HFFc6 (cell line): ENCODE measurements at regions not wholly inside any gene's neighbourhood (a gene's known extent, or its start where the extent isn't known, plus 50 kb on each side); places are given as distances from the start of the nearest gene placed in this dataset.
"Not testable (repeated sequence)": the region's sequence is repeated elsewhere in the genome, so short reads cannot be mapped to it uniquely, and the experiment has no call there.

Source experiments
- DNase-seq: peaks from one replicate; pipeline ENCODE4 v3.0.0-alpha.2; 2018
- H3K27ac Mint-ChIP-seq: 2 replicates; pipeline ENCODE4 v1.8.0; 2020; ENCODE audit warnings: mild to moderate bottlenecking, mixed read lengths
- H3K27me3 Mint-ChIP-seq: 2 replicates; pipeline ENCODE4 v1.8.0; 2021; ENCODE audit warnings: mild to moderate bottlenecking, moderate library complexity, mixed read lengths; ENCODE audit not compliant: insufficient read depth
- H3K36me3 Mint-ChIP-seq: 2 replicates; pipeline ENCODE4 v1.8.0; 2021; ENCODE audit warnings: low read depth, mixed read lengths
- H3K4me1 Mint-ChIP-seq: 2 replicates; pipeline ENCODE4 v1.8.0; 2020; ENCODE audit warnings: low read depth, mixed read lengths
- H3K4me3 Mint-ChIP-seq: 2 replicates; pipeline ENCODE4 v1.8.0; 2020; ENCODE audit warnings: mild to moderate bottlenecking, moderate library complexity, mixed read lengths
- H3K9me3 Mint-ChIP-seq: 2 replicates; pipeline ENCODE4 v1.8.0; 2020; ENCODE audit warnings: mild to moderate bottlenecking, mixed read lengths
- TF ChIP-seq, protein P1 (sequence below): fragments of 200-600 bp; sonication (generic); IDR thresholded peaks from 2 replicates; pipeline ENCODE4 v1.5.0; 2021; ENCODE audit warnings: antibody characterized with exemption, mild to moderate bottlenecking

DNA sequence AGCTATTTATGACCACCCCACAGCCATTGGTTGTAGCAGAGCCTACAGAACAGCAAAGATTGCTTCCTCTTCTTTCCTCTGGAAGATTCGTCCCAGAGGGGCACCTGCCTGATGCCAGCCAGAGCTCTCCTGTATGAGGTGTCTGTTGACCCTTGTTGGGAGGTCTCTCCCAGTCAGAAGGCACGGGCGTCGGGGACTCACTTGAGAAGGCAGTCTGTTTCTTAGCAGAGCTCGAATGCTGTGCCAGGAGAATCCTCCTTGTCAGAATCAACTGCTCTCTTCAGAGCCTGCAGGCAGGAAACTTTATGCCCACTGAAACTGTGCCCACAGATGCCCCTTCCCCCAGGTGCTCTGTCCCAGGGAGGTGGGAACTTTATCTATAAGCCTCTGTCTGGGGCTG is 479.5 kb upstream of the IZUMO3 start:
- TF ChIP-seq, protein P1, sequence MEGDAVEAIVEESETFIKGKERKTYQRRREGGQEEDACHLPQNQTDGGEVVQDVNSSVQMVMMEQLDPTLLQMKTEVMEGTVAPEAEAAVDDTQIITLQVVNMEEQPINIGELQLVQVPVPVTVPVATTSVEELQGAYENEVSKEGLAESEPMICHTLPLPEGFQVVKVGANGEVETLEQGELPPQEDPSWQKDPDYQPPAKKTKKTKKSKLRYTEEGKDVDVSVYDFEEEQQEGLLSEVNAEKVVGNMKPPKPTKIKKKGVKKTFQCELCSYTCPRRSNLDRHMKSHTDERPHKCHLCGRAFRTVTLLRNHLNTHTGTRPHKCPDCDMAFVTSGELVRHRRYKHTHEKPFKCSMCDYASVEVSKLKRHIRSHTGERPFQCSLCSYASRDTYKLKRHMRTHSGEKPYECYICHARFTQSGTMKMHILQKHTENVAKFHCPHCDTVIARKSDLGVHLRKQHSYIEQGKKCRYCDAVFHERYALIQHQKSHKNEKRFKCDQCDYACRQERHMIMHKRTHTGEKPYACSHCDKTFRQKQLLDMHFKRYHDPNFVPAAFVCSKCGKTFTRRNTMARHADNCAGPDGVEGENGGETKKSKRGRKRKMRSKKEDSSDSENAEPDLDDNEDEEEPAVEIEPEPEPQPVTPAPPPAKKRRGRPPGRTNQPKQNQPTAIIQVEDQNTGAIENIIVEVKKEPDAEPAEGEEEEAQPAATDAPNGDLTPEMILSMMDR = no peak
- H3K4me3 Mint-ChIP-seq = no peak overlapping the region
- H3K9me3 Mint-ChIP-seq = peaks cover 52% of the 10 kb centered on the region
- H3K27ac Mint-ChIP-seq = no peak overlapping the region
- no peak for DNase-seq
- no peaks in the 10 kb centered on the region; the same call in 1 of the 2 replicates for H3K27me3 Mint-ChIP-seq
- H3K4me1 Mint-ChIP-seq = no peaks in the 10 kb centered on the region
- no peaks in the 10 kb centered on the region for H3K36me3 Mint-ChIP-seq

- Mint-ChIP-seq H3K36me3 (no peaks in the 10 kb centered on the region), H3K4me3 (no peak overlapping the region), H3K27me3 (no peaks in the 10 kb centered on the region; the same call in 1 of the 2 replicates), H3K9me3 (peaks cover 36% of the 10 kb centered on the region), H3K27ac (no peak overlapping the region), H3K4me1 (no peaks in the 10 kb centered on the region)
- TF ChIP-seq, protein P1 = no peak
- no peak for DNase-seq
Measured at GRCh38 chr9:25017779-25018178, 472.1 kb upstream of the IZUMO3 start.

DNA sequence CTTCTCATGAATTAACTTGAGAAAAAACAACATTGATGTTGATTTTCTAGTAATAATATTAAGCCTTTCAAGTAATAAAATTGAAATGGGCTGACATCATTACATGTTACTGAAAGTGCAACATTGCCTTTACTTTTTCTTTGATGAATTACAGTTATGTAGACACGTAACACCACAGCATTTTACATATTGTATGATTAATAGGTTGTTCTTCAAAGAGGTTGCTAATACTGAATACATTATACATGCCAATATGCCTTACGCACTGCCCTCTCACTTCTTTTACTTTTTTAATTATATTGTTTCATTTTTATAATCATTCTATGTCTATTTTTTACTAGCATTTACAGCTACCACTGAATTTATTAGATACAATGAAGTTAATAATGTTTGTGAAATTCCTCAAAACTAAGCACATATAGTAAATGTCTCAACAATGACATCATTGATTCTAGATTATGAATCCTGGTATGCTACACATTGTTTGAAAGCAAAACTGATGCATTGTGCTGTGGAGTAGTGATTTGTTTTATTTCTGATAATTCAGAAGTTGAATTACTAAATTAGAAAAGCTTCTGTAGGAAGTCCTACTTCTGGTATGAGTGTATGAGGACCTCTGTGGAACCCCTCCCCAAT is 464.4 kb upstream of the IZUMO3 start:
- TF ChIP-seq, protein P1 = no peak
- no peak overlapping the region for H3K4me3 Mint-ChIP-seq
- H3K27me3 Mint-ChIP-seq = no peaks in the 10 kb centered on the region
- H3K4me1 Mint-ChIP-seq = no peaks in the 10 kb centered on the region
- H3K36me3 Mint-ChIP-seq = no peaks in the 10 kb centered on the region
- H3K9me3 Mint-ChIP-seq = peaks cover 11% of the 10 kb centered on the region
- DNase-seq = no peak
- H3K27ac Mint-ChIP-seq = no peak overlapping the region

DNA sequence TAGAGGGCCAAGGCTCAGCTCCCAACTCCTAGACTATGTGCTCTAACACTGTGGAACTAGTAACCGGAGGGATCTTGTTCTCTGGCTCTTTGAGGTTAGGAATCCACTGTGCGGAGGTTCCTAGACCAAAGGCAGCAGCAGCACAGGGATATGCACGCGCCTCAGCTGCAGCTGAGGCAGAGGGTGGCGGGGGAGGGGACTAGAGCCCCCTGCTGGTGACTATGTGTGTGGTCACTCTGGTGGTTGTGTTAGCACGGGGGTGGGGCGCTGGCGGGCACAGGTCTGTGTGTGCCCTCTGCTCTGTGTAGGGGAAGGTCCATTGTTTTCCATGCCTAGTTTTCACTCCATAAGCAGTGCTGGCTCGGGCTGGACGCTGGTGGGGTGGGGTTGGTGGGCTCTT is 458.0 kb upstream of the IZUMO3 start:
- peaks cover 2% of the 10 kb centered on the region; the same call in 1 of the 2 replicates for H3K27me3 Mint-ChIP-seq
- H3K36me3 Mint-ChIP-seq = no peaks in the 10 kb centered on the region
- no peaks in the 10 kb centered on the region for H3K4me1 Mint-ChIP-seq
- peaks cover 22% of the 10 kb centered on the region for H3K9me3 Mint-ChIP-seq
- no peak for DNase-seq
- TF ChIP-seq, protein P1 = no peak
- H3K27ac Mint-ChIP-seq = no peak overlapping the region
- H3K4me3 Mint-ChIP-seq = no peak overlapping the region

DNA sequence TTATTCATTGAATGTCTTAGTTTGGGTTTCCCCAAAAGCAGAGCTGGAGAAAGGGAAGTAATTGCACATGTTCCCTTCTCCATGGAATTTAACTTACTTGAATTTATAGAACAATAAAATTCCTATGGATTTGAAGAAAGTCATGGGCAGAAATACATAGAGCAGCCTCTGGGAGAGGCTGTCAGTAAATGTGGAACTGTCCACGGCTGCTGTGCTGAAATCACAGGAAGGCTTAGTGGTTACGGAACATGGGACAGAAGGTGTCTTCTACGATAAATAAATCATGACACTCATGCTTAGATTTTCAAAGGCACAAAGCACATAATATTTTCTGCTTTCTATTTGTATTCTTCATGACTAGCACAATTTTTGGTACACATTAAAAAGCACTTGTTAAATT is 440.6 kb upstream of the IZUMO3 start:
- DNase-seq = no peak
- Mint-ChIP-seq H3K27ac (no peak overlapping the region), H3K4me3 (no peak overlapping the region), H3K9me3 (peaks cover 18% of the 10 kb centered on the region), H3K27me3 (no peaks in the 10 kb centered on the region), H3K36me3 (no peaks in the 10 kb centered on the region; the same call in 1 of the 2 replicates), H3K4me1 (no peaks in the 10 kb centered on the region)
- TF ChIP-seq, protein P1 = no peak

- not testable (repeated sequence) for H3K27me3 Mint-ChIP-seq, H3K27ac Mint-ChIP-seq
Measured at GRCh38 chr9:24970780-24971179, 425.1 kb upstream of the IZUMO3 start.

More at GRCh38 chr9:24970780-24971179, 425.1 kb upstream of the IZUMO3 start:
- not testable (repeated sequence) for DNase-seq, H3K4me1 Mint-ChIP-seq, H3K36me3 Mint-ChIP-seq, H3K4me3 Mint-ChIP-seq
- peaks cover 39% of the 10 kb centered on the region for H3K9me3 Mint-ChIP-seq
